ENCODE measurements at regions not wholly inside any gene's neighbourhood (a gene's known extent, or its start where the extent isn't known, plus 50 kb on each side); places are given as distances from the start of the nearest gene placed in this dataset.

DNA sequence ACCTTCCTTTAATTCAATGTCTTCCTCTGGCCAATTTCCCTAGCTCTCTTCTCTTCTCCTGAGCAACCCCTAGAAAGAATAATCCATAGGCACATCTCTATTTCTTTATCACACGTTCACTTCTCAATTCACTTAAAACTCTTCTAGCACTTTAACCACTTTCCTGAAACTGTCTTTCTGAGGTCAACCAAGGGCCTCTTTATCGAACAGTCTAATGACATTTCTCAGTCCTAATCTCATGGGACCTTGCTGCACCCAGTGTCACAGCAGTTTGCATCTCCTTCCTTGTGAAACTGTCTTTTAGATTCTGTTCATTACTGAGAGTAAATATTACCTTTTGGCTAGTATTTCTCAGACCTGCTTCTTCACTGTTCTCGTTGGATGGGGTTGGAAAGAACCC lies 285.3 kb upstream of the RASGEF1B start:
- in situ Hi-C loops (cut with HindIII; ENCODE audit: low sequenced_read_pairs) = no loop called here
- H3K4me3 ChIP-seq (ENCODE audit: low read depth, low read length) = no peak overlapping the region
- DNase-seq (ENCODE audit: low read depth) = no peak
- no peak for TF ChIP-seq CTCF (IDR thresholded peaks at IDR 0.05; ENCODE audit: low read depth, low read length, missing control alignments)

DNA sequence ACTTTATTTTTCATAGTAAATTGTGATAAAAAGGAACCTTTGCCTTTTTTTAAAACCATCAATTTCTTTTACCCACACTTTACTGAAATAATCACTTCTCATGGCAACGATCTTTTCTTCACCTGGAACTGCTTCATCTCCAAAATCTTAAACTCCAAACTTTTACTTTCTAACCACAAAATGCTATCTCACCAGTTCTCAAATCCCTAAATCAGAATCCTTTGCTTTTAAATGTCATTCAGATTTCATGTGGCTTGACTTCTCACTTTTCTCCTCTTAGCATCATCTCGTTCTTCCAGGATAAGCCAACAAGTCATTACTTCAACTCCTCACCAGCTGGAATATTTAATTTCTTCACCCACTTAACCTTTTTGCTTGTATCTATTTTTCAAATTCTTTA lies 284.3 kb upstream of the RASGEF1B start:
- no peak for DNase-seq (ENCODE audit: low read depth)
- in situ Hi-C loops (cut with HindIII; ENCODE audit: low sequenced_read_pairs) = no loop called here
- TF ChIP-seq CTCF (IDR thresholded peaks at IDR 0.05; ENCODE audit: low read depth, low read length, missing control alignments) = no peak
- H3K4me3 ChIP-seq (ENCODE audit: low read depth, low read length) = no peak overlapping the region

DNA sequence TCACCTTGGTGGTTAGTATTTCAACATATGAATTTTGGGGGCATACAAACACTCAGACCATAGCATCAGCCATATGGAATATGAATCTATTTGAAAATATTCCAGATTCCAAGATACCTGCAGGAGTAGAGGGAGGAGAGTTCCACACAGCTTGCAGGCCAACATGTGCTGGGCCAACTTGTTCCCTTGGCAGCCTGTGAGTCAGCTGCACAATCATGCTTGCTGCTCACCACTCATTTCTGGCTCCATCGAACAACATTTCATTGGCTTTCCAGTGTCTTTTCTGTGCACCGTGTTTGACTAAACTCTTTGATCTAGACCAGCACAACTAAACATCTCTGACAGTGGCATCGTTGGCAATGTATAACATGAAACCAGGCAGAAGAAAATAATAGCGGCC lies 282.5 kb upstream of the RASGEF1B start:
- DNase-seq (ENCODE audit: low read depth) = no peak
- H3K4me3 ChIP-seq (ENCODE audit: low read depth, low read length) = no peak overlapping the region
- in situ Hi-C loops (cut with HindIII; ENCODE audit: low sequenced_read_pairs) = no loop called here
- TF ChIP-seq CTCF (IDR thresholded peaks at IDR 0.05; ENCODE audit: low read depth, low read length, missing control alignments) = no peak

GRCh38 chr4:81751531-81752289 lies 280.0 kb upstream of the RASGEF1B start:
- in situ Hi-C loops (cut with HindIII; ENCODE audit: low sequenced_read_pairs) = no loop called here
- TF ChIP-seq CTCF (IDR thresholded peaks at IDR 0.05; ENCODE audit: low read depth, low read length, missing control alignments) = no peak
- DNase-seq (ENCODE audit: low read depth) = no peak
- H3K4me3 ChIP-seq (ENCODE audit: low read depth, low read length) = no peak overlapping the region

GRCh38 chr4:81747242-81747930 lies 275.7 kb upstream of the RASGEF1B start:
- no peak overlapping the region for H3K4me3 ChIP-seq (ENCODE audit: low read depth, low read length)
- TF ChIP-seq CTCF (IDR thresholded peaks at IDR 0.05; ENCODE audit: low read depth, low read length, missing control alignments) = no peak
- in situ Hi-C loops (cut with HindIII; ENCODE audit: low sequenced_read_pairs) = no loop called here
- DNase-seq (ENCODE audit: low read depth) = no peak

DNA sequence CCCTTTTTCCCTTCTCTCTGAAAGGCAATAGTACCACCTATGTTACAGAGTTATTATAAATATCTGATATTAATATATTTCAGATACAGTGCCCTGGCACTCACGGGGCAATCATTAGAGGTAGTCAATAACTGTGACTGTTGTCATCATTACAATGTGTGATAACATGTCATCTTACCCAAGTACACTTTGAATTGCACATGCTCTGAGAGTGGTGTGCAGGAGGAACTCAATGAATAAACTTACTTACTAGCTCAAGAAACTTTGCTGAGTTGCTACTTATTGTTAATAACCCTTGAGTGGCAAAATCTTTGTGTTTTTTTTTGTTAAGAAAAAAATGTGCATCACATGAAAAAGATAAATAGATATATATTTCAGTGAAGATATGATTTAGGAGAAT lies 275.1 kb upstream of the RASGEF1B start:
- no peak for DNase-seq (ENCODE audit: low read depth)
- in situ Hi-C loops (cut with HindIII; ENCODE audit: low sequenced_read_pairs) = no loop called here
- TF ChIP-seq CTCF (IDR thresholded peaks at IDR 0.05; ENCODE audit: low read depth, low read length, missing control alignments) = no peak
- no peak overlapping the region for H3K4me3 ChIP-seq (ENCODE audit: low read depth, low read length)
